ENCODE measurements at regions not wholly inside any gene's neighbourhood (a gene's known extent, or its start where the extent isn't known, plus 50 kb on each side); places are given as distances from the start of the nearest gene placed in this dataset.

DNA sequence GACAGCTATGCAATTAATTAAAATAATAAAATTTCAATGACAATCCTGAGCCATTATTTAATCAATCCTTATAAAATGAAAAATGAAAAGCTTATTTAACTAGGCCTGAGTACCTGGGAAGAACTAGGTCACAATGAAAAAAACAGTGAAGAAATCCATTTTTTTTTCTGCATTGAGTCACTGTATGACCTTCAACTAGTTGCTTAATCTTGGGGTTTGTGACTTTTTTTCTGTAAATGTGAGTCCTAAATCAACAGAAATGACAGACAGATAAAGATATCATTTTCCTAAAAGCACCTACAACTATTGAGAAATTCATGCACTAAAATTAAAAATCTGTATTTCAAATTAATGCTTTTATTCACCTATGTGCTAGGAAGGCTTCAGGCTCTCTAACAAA, 96.8 kb downstream of the TMEM26 start:
- no peak for DNase-seq

DNA sequence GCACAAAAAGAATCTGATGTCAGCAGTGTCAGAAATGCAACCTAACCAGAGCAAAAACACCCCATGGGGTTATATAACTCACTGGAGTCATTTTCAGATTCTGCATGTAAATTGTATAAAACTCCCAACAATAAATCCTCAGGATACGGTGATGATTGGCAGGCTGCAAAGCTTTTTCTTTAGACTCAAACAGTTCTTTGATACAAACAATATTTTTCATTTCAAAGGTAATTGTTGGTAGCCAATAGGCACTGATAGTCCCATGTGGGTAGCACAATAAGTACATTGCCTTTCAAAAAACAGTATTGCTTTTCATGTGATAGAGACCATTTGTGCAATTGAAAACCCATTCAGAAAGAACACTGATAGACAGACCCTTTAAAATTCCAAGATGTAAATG, 98.0 kb downstream of the TMEM26 start:
- no peak for DNase-seq

DNA sequence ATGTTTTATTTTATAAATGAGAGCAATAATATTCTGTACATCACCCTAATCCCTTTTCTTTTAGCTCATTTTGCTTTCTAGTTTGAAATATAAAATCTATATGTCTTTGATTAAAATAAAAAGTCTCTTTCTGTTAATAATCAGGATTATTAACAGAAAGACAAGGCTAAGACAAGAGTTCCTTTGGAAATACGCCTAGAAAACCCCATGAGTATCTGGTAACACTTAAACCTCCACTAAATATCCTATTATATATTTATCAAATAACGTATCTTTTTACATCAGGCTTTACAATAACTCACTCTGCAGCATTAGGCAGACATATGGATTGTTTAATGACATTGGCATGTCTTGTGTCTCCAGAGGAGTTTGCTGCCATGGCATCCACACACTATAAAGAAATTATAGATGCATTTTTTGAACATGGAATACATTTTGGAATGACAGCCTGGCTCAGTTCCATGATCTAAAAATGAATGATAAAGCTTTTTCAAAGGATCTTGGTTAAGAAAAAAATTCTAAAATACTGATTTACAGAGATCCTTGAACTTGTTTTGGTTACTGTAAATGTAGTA, 98.7 kb downstream of the TMEM26 start:
- no peak for DNase-seq

DNA sequence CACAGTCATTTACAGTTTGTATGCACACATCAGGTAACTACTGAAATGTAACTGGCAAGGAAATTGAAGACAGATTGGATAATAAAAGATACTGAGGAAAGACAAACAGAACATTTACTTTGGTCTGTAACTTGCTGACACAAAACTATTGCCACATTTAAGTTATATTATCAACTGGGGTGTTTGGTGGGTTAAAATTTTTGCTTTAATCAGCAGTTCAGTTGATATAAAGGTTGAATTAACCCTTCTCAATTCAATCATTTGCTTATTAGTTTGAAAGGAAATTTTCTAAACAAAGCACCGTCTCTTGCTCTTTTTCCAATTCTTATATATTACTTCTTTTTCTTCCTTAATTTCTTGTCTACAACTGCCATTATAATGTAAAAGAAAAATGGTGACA, 102.4 kb downstream of the TMEM26 start:
- DNase-seq, result no peak

DNA sequence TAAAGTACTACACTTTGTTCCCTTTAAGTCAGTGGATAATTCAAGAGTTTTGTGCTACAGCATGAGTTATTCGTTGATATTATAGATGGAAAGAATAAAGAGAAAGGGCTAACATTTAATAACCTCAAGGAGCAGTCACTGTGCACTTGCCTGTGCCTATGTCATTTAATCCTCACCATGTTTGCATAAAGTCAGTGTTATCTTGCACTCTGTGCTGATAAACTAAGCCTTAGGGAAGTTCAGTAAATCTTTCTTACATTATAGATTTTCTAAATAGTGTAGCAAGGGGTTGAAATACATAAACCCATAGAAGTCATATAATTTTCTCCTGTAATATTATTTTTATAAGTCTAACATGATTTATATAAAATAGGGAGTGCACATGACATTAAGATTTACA, 103.1 kb downstream of the TMEM26 start:
- DNase-seq, result no peak

DNA sequence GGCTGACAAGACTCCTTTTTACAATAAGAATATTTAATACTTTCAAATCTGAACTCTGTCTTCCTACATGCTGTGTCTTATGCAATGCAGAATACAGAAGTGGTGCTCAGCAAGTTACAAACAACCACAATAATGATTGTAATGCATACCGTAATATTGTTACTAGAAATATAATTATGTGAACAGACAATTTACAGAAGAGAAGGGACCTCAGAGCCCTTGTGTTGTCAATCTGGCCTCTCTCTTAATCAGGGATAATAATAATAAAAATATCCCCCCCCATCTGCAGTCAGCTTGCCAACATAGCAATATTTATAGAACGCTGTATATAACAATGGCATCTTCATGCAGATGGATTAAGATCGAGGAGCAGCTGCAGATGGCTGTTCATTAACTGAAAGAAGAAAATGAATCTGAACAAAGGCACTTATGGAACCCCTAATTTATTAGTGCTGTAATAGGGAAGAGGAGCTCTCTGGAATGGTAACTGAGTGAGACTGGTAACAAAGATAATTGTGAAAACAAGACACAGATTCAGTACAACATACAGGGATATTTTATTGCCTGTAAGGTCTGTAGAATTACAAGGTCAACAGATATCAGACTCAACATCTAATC, 106.3 kb downstream of the TMEM26 start:
- no peak for DNase-seq

DNA sequence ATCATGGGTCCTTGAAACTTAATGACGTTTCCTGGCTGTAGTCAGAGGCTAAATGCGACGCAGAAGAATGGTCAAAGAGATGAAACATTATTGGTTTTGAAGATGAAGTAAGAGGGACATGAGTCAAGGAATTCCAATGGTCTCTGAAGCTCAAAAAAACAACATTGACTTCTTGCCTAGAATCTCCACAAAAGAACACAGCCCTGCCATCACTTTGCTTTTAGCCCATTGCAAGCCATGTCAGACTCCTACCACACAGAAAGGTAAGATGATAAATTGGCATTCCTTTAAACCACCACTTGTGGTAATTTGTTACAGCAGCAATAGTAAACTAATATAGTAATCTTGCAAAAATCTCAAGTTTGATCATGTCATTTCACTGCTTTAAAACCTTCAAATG, 109.4 kb downstream of the TMEM26 start:
- DNase-seq, result no peak

DNA sequence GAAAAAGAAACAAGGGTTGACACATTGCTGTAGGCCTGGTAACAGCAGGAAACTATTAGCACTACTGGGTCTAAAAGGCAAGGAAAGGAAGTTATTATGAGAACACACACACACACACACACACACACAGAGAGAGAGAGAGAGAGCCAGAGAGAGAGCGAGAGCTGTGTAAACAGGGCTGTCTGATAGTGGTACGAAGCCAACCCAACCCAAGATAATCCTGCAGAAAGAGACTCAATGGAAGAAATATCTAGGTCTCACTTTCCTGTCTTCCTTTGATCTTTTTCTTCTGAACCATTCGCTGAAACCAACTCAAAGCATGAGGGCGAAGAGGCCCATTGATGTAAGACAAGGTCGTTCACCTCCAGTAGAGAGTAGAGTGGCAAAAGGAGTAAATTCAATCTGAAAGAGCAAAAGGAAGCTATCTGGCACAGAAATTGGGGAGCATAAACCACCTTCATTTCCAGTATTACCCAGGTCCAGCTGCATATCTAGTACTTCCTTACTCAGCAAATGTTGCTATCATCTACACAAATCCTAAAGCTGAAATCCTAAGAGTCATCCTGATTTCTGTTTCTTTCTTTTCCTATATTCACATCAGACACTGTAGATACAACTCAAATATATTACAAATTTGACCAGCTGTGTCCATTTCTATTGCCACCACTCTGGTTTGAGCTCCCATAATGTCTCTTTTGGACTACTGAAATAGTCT, 110.2 kb downstream of the TMEM26 start:
- no peak for DNase-seq

DNA sequence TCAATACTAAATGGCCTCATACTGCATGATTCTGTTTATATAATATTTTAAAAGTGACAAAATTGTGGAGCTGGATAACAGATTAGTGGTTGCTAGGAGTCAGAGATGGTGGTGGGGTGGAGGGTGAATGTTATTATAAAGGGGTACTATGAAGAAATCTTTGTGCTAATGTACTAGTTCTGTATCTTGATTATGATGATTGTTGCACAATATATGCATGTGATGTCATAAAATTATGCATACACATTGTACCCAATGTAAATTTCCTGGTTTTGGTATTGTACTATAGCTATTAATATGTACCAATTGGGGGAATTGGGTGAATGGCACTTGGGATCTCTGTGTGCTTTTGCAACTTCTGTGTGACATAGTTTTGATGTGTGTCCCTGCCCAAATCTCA, 112.2 kb downstream of the TMEM26 start:
- DNase-seq, result no peak

DNA sequence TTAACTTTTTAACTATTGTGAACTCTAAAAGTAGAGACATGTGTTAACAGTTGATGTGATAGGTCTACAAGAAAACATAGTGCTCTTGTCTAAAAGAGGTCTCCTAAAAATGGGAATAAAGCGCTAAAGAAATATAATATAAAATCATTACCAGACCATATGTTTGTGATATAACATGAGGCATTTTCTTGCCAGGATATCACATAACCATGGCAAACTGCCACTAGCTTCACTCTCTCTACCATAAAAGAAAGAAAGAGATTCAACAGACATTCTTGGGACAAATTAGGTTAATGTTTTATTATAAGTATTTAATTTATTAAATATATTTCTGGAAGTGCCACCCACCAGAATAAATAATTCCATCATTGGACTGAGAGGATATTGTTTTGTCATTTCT, 115.0 kb downstream of the TMEM26 start:
- DNase-seq, result no peak

DNA sequence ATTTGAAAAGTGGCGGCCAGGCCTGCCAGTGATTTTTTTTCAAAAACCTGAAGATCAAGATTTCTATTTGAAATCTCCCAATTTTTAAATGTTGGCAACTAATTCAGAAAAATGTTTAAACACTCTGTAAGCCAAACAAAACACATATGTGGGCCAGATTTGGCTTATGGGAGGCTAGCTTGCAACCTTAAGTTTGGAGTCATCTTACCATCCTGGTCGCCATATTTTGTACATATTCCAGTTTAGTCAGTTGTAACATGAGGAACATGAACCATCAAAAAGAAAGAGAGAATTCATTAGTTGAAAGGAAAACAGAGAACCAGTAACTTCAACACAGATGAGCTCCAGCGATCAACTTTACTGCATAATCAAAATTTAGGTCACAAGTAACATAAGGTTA, 115.4 kb downstream of the TMEM26 start:
- no peak for DNase-seq

DNA sequence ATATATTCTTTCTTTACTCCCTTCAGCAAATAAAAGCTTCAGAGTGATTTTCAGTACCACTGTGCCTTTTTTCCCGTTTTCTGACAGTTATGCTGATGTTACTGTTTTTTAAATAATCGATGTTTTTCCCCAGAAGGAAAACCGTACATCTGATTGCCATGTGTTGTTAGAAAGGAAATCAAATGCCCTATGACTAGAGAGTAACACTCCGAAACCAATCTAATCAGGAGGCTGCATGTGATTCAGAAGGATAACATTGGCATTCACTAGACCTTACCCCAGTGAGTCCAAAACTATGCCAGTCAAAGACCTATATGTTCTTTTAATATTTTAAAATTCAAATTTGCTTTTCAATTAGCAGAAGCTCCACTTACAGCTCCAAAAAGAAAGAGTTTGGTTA, 116.3 kb downstream of the TMEM26 start:
- no peak for DNase-seq

DNA sequence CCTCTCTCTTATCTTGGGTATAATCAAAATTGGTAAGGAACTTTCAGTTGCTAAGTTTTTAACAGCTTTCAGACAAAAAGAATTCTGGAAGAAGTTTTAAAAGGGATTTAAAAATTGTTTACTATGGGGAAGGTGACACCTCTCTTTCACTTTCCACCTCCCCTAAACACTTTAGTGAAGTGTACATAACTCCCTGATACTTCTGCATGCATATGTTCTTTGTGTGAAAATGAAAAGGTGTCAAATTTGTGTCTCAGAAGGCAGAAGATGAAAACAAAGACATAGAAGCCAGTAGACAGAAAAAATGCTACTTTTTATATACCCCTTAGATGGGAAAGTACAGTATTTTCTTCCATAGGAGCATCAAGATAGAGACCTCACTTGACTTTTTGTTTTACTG, 117.8 kb downstream of the TMEM26 start:
- DNase-seq, result no peak

DNA sequence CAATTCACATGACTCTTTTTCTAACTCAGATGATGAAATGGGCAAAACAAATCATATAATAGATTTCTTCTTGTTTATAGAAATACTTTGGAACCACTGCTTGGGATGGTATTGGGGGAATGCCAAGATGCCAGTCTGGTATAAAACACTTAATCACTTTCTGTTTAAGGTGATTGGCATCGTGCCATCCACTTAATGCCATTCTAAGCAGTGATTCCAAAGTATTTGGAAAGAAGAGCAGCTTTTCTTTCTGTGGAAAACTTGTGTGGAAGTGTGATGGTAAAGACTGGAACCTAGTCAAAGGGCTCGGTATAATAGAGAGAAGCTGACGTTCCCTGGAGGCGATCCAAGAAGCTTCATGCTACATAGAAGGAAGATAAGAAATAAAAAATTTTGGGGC, 120.6 kb downstream of the TMEM26 start:
- no peak for DNase-seq

DNA sequence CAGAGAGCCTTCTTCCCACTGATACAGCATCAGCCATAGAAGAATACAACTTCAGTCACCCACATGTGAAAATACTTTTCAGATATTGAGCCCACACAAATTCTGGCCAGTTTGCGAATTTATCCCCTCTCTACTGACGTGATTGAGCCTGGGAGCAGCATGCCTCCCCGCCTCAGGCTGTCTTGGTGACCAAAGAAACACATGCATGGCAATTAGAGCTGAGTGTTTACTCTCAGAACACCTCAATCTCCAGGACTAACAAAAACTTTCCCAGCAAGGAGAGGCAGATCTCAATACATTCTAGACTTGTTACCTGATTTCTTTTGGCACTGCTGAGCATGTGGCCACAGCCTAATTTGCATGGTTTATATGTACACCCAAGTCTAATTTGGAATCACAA, 122.5 kb downstream of the TMEM26 start:
- no peak for DNase-seq

DNA sequence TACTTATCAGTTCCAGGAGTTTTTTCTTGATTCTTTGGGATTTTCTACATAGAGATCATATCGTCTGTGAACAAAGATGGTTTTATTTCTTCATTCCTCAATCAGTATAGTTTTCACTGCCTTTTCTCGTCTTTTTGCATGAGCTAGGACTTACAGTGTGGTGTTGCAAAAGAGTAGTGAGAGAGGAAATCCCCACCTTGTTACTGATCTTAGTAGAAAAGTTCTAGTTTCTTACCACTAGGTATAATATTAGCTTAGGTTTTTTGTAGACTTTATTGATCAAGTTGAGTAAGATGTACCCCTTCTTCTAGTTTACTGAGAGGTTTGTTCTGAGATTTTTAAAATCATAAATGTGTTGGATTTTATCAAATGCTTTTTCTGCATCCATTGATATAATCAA, 123.3 kb downstream of the TMEM26 start:
- no peak for DNase-seq

DNA sequence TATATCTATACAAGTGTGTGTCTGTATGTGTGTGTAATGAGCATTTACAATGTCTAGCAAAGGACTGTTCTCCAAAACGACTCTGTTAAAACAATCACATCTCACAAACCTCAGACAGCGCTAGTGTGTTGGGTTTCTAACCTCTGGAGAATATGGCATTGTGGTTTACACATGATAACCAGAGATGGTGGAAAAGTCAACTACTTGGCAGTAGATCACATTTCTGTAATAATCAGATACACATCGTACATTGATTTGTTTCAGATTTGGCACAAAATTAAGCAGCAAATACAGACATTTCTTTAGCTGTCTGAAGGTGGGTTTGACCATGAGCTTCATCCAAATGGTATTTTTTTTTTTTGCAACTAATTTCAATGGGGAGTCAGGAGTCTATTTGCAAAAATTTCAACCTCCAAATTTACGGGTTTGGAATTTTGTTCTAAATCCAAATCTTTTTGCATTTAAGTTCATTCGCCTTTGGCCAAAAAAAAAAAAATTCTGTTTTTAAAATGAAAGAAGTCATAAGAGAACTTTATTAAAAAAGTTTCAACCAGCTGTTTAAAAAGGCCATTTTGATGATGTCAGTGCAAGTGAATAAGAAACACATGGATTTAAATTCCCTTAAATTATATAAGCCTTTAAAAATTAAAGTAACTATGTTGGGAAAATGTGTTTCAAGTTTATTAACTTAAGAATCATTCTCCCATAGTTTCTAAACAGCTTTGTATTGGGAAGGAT, 127.8 kb downstream of the TMEM26 start:
- no peak for DNase-seq

DNA sequence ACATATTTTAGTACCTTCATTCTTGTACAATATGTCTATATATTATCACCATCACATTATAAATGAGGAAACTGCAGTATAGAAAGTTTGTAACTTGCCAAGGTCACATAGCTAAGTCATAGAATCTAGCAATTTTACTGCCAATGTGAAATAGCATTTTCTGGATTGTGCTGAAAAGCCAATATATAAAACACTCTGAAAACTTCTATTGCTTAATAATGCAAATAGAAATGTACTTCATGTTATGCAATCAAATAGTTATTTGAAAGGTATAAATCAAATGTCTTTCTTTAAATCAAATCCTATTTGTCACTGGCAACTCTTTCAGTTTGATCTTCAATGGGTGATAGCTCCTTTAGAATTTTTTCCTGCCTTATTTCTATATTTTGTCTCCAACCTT, 129.5 kb downstream of the TMEM26 start:
- DNase-seq, result no peak

DNA sequence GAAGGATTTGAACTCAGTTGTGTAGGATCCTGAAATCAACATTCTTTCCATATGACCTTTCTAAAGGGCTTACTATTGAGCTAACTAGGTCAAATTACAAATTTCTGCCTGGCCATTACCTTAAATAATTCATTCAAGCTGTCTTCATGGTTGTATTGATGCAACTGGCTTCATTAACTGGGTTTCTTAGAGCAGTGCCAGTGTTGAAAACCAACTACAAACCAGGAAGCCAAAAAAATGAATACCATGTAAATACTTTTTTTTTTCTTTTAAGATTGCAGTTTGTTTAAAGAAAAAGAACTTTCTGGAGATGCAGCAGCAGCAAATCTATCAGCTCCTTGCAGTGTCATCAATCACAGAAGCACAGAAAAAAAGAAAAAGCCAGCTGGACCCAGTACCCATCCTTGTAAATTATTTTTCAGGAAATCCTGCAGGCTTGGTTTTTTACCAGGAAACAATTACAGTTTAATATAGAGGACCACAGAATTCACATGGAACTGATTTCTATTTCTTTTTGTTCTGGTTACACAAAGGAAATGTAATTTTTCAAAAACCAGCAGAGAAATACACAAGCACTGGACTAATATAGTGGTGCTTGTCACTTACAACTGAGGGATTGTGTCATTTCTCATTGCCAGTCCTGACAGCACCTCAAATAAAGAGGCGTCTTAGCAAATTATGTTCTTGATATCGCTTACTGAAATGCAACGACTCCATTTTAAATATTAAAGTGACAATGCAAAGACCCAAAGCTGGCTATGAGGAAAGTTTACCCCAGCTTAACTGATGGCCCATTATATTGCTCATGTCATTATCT, 131.9 kb downstream of the TMEM26 start:
- DNase-seq, result no peak

DNA sequence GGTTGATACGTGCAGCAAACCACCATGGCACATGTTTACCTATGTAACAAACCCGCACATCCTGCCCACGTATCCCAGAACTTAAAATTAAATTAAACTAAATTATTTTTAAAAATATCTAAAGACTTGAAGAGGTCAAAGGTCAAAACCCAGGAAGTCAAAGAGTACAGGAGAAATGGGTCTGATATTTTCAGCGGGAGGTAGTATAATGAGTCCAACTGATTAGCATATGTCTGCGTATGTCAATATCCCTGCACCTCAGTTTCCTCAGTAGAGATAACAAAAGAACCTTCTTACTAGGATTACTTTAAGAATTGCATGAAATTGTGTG, 133.0 kb downstream of the TMEM26 start:
- DNase-seq, result no peak

DNA sequence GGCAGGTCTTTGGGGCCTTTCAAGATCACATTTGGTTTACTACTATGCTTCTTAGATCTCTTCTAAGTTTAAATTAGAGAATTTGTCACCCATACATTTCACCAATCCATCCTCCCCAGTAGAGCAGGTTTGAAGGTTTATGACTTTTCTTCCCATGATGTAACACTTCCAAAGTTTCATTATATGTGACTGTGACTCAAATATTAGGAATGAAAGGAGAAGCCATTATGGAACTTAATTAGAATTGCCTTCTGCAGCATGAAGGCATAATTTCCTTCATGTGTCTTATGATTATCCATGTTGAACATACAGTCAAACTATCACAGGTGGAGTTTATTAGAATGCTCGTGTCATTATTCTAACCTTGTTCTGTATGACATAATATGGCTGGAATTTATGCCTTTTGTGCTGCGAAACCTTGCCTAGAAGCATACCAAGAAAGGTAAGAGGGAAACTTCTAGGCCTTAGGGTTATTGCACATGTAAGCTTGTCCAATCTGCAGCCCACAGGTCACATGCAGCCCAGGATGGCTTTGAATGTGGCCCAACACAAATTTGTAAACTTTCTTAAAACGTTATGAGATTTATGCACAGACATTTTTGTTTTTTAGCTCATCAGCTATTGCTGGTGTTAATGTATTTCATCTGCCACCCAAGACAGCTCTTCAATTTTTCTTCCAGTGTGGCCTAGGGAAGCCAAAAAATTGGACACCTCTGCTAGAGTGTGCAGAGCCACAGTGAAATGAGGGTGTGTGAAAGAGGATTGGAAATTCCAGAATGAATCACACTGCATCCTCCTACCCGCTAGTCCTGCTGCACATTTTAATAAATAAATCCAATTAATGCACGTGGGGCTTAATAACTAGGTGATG, 133.6 kb downstream of the TMEM26 start:
- no peak for DNase-seq

DNA sequence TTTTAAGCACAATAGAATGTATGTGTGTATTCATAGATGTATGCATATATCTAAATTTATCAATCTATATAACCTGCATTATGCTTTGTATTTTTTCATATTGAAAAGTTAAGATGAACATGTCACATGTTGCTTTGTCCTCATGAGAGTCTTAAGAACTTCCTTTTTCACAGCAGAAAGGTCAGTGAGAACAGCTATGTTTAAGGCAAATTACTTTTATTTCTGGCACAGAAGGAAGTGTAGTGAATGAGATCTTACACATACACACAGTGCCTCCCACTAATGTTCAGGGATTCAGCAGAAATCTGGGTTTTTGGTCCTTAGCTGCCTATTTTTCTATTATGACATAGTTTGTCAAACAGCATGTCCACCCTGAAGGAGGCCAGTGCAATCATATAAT, 134.8 kb downstream of the TMEM26 start:
- DNase-seq, result no peak
